GOT3 (cell line): ENCODE measurements at regions not wholly inside any gene's neighbourhood (a gene's known extent, or its start where the extent isn't known, plus 50 kb on each side); places are given as distances from the start of the nearest gene placed in this dataset.
"Not testable (repeated sequence)": the region's sequence is repeated elsewhere in the genome, so short reads cannot be mapped to it uniquely, and the experiment has no call there.

Source experiments
- DNase-seq: peaks from one replicate; lab custom pipeline; 2025; ENCODE audit warnings: mixed read lengths; lab: John Stamatoyannopoulos, UW

GRCh38 chr5:125913200-125913599 is 510.0 kb upstream of the GRAMD2B start:
- no peak for DNase-seq

GRCh38 chr5:125914471-125914870 is 508.7 kb upstream of the GRAMD2B start:
- no peak for DNase-seq

GRCh38 chr5:125923958-125924357 is 499.3 kb upstream of the GRAMD2B start:
- not testable (repeated sequence) for DNase-seq

- DNase-seq: no peak
These were observed 497.0 kb upstream of the GRAMD2B start for GRCh38 chr5:125926172-125926571.

- DNase-seq: no peak
These were observed 494.5 kb upstream of the GRAMD2B start for GRCh38 chr5:125928663-125929062.

GRCh38 chr5:125950012-125950615 is 473.1 kb upstream of the GRAMD2B start:
- no peak for DNase-seq

- no peak for DNase-seq
These were observed 462.1 kb upstream of the GRAMD2B start for GRCh38 chr5:125961150-125961549.

GRCh38 chr5:125965577-125965976 is 457.6 kb upstream of the GRAMD2B start:
- DNase-seq: no peak

GRCh38 chr5:125967576-125967975 is 455.6 kb upstream of the GRAMD2B start:
- DNase-seq: no peak

- no peak for DNase-seq
These were observed 454.0 kb upstream of the GRAMD2B start for GRCh38 chr5:125969011-125969813.

GRCh38 chr5:125969814-125970171 is 453.4 kb upstream of the GRAMD2B start:
- no peak for DNase-seq

GRCh38 chr5:125970631-125971307 is 452.4 kb upstream of the GRAMD2B start:
- no peak for DNase-seq

GRCh38 chr5:125972706-125973105 is 450.5 kb upstream of the GRAMD2B start:
- DNase-seq: no peak

GRCh38 chr5:125974679-125975078 is 448.5 kb upstream of the GRAMD2B start:
- DNase-seq: no peak

- DNase-seq: no peak
These were observed 446.7 kb upstream of the GRAMD2B start for GRCh38 chr5:125976421-125977000.

- no peak for DNase-seq
These were observed 445.2 kb upstream of the GRAMD2B start for GRCh38 chr5:125978015-125978414.

- DNase-seq: no peak
These were observed 443.6 kb upstream of the GRAMD2B start for GRCh38 chr5:125979636-125980035.

- DNase-seq: no peak
These were observed 442.2 kb upstream of the GRAMD2B start for GRCh38 chr5:125981016-125981415.

- no peak for DNase-seq
These were observed 435.4 kb upstream of the GRAMD2B start for GRCh38 chr5:125987677-125988255.

- no peak for DNase-seq
These were observed 431.2 kb upstream of the GRAMD2B start for GRCh38 chr5:125992050-125992449.

- DNase-seq: not testable (repeated sequence)
These were observed 423.8 kb upstream of the GRAMD2B start for GRCh38 chr5:125999271-126000030.

- DNase-seq: no peak
These were observed 422.7 kb upstream of the GRAMD2B start for GRCh38 chr5:126000507-126000906.
